ENCODE measurements at regions not wholly inside any gene's neighbourhood (a gene's known extent, or its start where the extent isn't known, plus 50 kb on each side); places are given as distances from the start of the nearest gene placed in this dataset.
A peak's percentile ranks its signal among the peaks of the same experiment; 100 is the strongest.
"Not testable (repeated sequence)": the region's sequence is repeated elsewhere in the genome, so short reads cannot be mapped to it uniquely, and the experiment has no call there.

- CTCF ChIA-PET: interaction anchor here (0.7 kb wide), 1 partner anchor 964 kb away, joined by 3 read pairs; no protein-coding TSS in a partner anchor
- no peaks in the 10 kb centered on the region for H3K36me3 Mint-ChIP-seq (ENCODE audit: insufficient read depth, unreplicated experiment)
- H3K9me3 Mint-ChIP-seq (ENCODE audit: unreplicated experiment): peaks cover 9% of the 10 kb centered on the region
Observed at GRCh38 chr13:59312776-59313175, 851.0 kb downstream of the DIAPH3 start.

DNA sequence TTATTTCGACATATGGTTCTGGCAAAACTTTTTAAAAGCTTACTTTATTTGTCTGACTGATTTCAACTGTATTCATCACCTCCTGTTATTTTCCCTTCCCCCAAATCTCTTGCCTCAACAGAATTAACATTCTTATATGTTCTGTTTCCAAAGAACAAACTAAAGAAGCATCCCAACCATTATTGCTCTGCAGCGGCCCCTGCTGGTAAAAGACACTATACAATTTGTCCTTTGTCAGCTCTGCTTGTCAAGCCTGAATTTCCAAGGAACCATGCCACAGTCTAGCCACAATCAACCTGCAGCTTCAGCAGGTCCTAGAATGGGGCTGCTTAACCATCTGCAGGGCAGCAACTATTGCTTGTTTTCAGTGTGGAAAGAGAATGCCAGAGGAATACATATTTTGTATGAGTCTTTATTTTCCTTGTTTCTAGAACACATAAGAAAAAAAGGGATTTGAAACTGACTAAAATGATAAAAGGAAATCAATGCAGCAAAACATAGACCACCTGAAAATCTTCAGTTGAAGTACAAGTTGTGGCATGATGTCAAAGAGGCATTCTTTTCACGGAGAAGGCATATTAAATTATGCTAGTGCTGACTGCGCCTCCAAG is 845.3 kb downstream of the DIAPH3 start:
- Mint-ChIP-seq H3K4me3 (ENCODE audit: unreplicated experiment) (no peak overlapping the region), H3K9me3 (ENCODE audit: unreplicated experiment) (no peaks in the 10 kb centered on the region), H3K27ac (ENCODE audit: low read depth, unreplicated experiment) (no peak overlapping the region), H3K27me3 (ENCODE audit: insufficient read depth, unreplicated experiment) (peaks cover 77% of the 10 kb centered on the region), H3K4me1 (ENCODE audit: insufficient read depth, unreplicated experiment) (no peaks in the 10 kb centered on the region), H3K36me3 (ENCODE audit: insufficient read depth, unreplicated experiment) (no peaks in the 10 kb centered on the region)
- peak; percentile 72 for TF ChIP-seq CTCF (IDR thresholded peaks at IDR 0.05; ENCODE audit: unreplicated experiment)
- intact Hi-C loops (cut with micrococcal nuclease): loop anchor here (2.0 kb wide), 1 partner anchor 1692 kb away; no protein-coding TSS in a partner anchor
- CTCF ChIA-PET: interaction anchor here (0.5 to 3.2 kb wide), 22 partner anchors 8 to 1747 kb away, joined by 3 to 10 read pairs (median 3); no protein-coding TSS in a partner anchor
- no TSS peak for BruUV-seq (replicated peaks)
- POLR2A ChIA-PET: no interaction called here
- DNase-seq (ENCODE audit: unreplicated experiment): peak; percentile 86

More at GRCh38 chr13:59312776-59313175, 851.0 kb downstream of the DIAPH3 start:
- Mint-ChIP-seq H3K27ac (ENCODE audit: low read depth, unreplicated experiment) (no peak overlapping the region), H3K4me3 (ENCODE audit: unreplicated experiment) (no peak overlapping the region), H3K4me1 (ENCODE audit: insufficient read depth, unreplicated experiment) (no peaks in the 10 kb centered on the region), H3K27me3 (ENCODE audit: insufficient read depth, unreplicated experiment) (peaks cover 63% of the 10 kb centered on the region)
- intact Hi-C loops (cut with micrococcal nuclease): no loop called here
- BruUV-seq (replicated peaks): no TSS peak
- POLR2A ChIA-PET: no interaction called here
- TF ChIP-seq CTCF (IDR thresholded peaks at IDR 0.05; ENCODE audit: unreplicated experiment): no peak
- DNase-seq (ENCODE audit: unreplicated experiment): no peak

GRCh38 chr13:59319276-59319675 is 844.5 kb downstream of the DIAPH3 start:
- POLR2A ChIA-PET: no interaction called here
- H3K9me3 Mint-ChIP-seq (ENCODE audit: unreplicated experiment): no peaks in the 10 kb centered on the region
- H3K4me1 Mint-ChIP-seq (ENCODE audit: insufficient read depth, unreplicated experiment): no peaks in the 10 kb centered on the region
- DNase-seq (ENCODE audit: unreplicated experiment): no peak
- no peaks in the 10 kb centered on the region for H3K36me3 Mint-ChIP-seq (ENCODE audit: insufficient read depth, unreplicated experiment)
- TF ChIP-seq CTCF (IDR thresholded peaks at IDR 0.05; ENCODE audit: unreplicated experiment): no peak
- BruUV-seq (replicated peaks): no TSS peak
- intact Hi-C loops (cut with micrococcal nuclease): loop anchor here (2.0 kb wide), 1 partner anchor 1692 kb away; no protein-coding TSS in a partner anchor
- H3K27ac Mint-ChIP-seq (ENCODE audit: low read depth, unreplicated experiment): no peak overlapping the region
- no peak overlapping the region for H3K4me3 Mint-ChIP-seq (ENCODE audit: unreplicated experiment)
- CTCF ChIA-PET: interaction anchor here (0.7 to 2.2 kb wide), 5 partner anchors 9 to 1023 kb away, joined by 3 to 8 read pairs (median 5); no protein-coding TSS in a partner anchor
- H3K27me3 Mint-ChIP-seq (ENCODE audit: insufficient read depth, unreplicated experiment): peaks cover 70% of the 10 kb centered on the region

GRCh38 chr13:59320021-59320420 is 843.7 kb downstream of the DIAPH3 start:
- Mint-ChIP-seq H3K4me1 (ENCODE audit: insufficient read depth, unreplicated experiment) (no peaks in the 10 kb centered on the region), H3K36me3 (ENCODE audit: insufficient read depth, unreplicated experiment) (no peaks in the 10 kb centered on the region), H3K9me3 (ENCODE audit: unreplicated experiment) (no peaks in the 10 kb centered on the region), H3K4me3 (ENCODE audit: unreplicated experiment) (no peak overlapping the region), H3K27me3 (ENCODE audit: insufficient read depth, unreplicated experiment) (peaks cover 62% of the 10 kb centered on the region), H3K27ac (ENCODE audit: low read depth, unreplicated experiment) (no peak overlapping the region)
- DNase-seq (ENCODE audit: unreplicated experiment): no peak
- TF ChIP-seq CTCF (IDR thresholded peaks at IDR 0.05; ENCODE audit: unreplicated experiment): no peak
- BruUV-seq (replicated peaks): no TSS peak
- CTCF ChIA-PET: interaction anchor here (0.6 kb wide), 1 partner anchor 173 kb away, joined by 3 read pairs; no protein-coding TSS in a partner anchor
- intact Hi-C loops (cut with micrococcal nuclease): no loop called here
- POLR2A ChIA-PET: no interaction called here

- intact Hi-C loops (cut with micrococcal nuclease); H3K36me3 Mint-ChIP-seq (ENCODE audit: insufficient read depth, unreplicated experiment); BruUV-seq (replicated peaks); DNase-seq (ENCODE audit: unreplicated experiment); H3K4me1 Mint-ChIP-seq (ENCODE audit: insufficient read depth, unreplicated experiment); POLR2A ChIA-PET; H3K4me3 Mint-ChIP-seq (ENCODE audit: unreplicated experiment); CTCF ChIA-PET; H3K27ac Mint-ChIP-seq (ENCODE audit: low read depth, unreplicated experiment); H3K9me3 Mint-ChIP-seq (ENCODE audit: unreplicated experiment): not testable (repeated sequence)
- H3K27me3 Mint-ChIP-seq (ENCODE audit: insufficient read depth, unreplicated experiment): peaks cover 53% of the 10 kb centered on the region
Observed at GRCh38 chr13:59324401-59324800, 839.3 kb downstream of the DIAPH3 start.
